Endothelial cell (in vitro differentiated cells): ENCODE measurements at regions not wholly inside any gene's neighbourhood (a gene's known extent, or its start where the extent isn't known, plus 50 kb on each side); places are given as distances from the start of the nearest gene placed in this dataset.
"Not testable (repeated sequence)": the region's sequence is repeated elsewhere in the genome, so short reads cannot be mapped to it uniquely, and the experiment has no call there.

Experiments
- DNase-seq: peaks from one replicate; pipeline ENCODE4 v3.0.0; 2021; ENCODE audit warnings: low spot score
- H3K27ac Mint-ChIP-seq: one replicate; pipeline ENCODE4 v1.8.0; 2021; ENCODE audit warnings: mixed read lengths, inconsistent platforms; ENCODE audit not compliant: unreplicated experiment
- H3K27me3 Mint-ChIP-seq: one replicate; pipeline ENCODE4 v1.8.0; 2021; ENCODE audit warnings: mild to moderate bottlenecking, moderate library complexity, mixed read lengths, inconsistent platforms; ENCODE audit not compliant: unreplicated experiment
- H3K36me3 Mint-ChIP-seq: one replicate; pipeline ENCODE4 v1.8.0; 2021; ENCODE audit warnings: mild to moderate bottlenecking, low read depth, mixed read lengths, inconsistent platforms; ENCODE audit not compliant: unreplicated experiment
- H3K4me1 Mint-ChIP-seq: one replicate; pipeline ENCODE4 v1.8.0; 2021; ENCODE audit warnings: mild to moderate bottlenecking, mixed read lengths, inconsistent platforms; ENCODE audit not compliant: unreplicated experiment
- H3K4me3 Mint-ChIP-seq: one replicate; pipeline ENCODE4 v1.8.0; 2021; ENCODE audit warnings: mild to moderate bottlenecking, mixed read lengths, inconsistent platforms; ENCODE audit not compliant: unreplicated experiment
- H3K9me3 Mint-ChIP-seq: one replicate; pipeline ENCODE4 v1.8.0; 2021; ENCODE audit warnings: mixed read lengths, inconsistent platforms; ENCODE audit not compliant: unreplicated experiment
- TF ChIP-seq, protein P1 (sequence below): fragments of 200-600 bp; sonication (generic); IDR thresholded peaks from one replicate; pipeline ENCODE4 v1.5.0; 2021; ENCODE audit warnings: antibody characterized with exemption; ENCODE audit not compliant: unreplicated experiment

DNA sequence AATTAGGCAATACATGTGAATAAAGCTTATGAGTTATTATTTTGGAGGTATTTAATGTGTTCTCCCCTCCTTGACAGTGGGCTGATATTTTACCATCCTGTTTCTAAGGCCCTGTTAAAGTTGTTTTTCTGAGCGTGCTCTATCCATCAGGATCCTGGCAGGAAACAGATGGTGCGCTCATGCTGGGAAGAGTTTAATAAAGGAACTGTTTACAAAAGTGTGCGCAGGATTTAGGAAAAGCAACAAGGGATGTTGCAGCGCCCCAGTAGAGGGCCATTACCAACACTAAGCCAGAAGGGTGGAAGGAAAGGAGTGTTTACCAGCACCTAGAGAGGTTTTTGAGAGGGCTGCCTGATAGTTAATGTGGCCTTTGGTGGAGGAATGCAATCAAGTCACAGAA is 374.5 kb downstream of the KCNRG start:
- TF ChIP-seq, protein P1, sequence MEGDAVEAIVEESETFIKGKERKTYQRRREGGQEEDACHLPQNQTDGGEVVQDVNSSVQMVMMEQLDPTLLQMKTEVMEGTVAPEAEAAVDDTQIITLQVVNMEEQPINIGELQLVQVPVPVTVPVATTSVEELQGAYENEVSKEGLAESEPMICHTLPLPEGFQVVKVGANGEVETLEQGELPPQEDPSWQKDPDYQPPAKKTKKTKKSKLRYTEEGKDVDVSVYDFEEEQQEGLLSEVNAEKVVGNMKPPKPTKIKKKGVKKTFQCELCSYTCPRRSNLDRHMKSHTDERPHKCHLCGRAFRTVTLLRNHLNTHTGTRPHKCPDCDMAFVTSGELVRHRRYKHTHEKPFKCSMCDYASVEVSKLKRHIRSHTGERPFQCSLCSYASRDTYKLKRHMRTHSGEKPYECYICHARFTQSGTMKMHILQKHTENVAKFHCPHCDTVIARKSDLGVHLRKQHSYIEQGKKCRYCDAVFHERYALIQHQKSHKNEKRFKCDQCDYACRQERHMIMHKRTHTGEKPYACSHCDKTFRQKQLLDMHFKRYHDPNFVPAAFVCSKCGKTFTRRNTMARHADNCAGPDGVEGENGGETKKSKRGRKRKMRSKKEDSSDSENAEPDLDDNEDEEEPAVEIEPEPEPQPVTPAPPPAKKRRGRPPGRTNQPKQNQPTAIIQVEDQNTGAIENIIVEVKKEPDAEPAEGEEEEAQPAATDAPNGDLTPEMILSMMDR: no peak
- H3K27me3 Mint-ChIP-seq: no peaks in the 10 kb centered on the region
- no peaks in the 10 kb centered on the region for H3K9me3 Mint-ChIP-seq
- peak overlapping the region; percentile 98 for H3K27ac Mint-ChIP-seq
- peaks cover 50% of the 10 kb centered on the region for H3K4me1 Mint-ChIP-seq
- DNase-seq: peak; percentile 16
- no peak overlapping the region for H3K4me3 Mint-ChIP-seq
- H3K36me3 Mint-ChIP-seq: no peaks in the 10 kb centered on the region

DNA sequence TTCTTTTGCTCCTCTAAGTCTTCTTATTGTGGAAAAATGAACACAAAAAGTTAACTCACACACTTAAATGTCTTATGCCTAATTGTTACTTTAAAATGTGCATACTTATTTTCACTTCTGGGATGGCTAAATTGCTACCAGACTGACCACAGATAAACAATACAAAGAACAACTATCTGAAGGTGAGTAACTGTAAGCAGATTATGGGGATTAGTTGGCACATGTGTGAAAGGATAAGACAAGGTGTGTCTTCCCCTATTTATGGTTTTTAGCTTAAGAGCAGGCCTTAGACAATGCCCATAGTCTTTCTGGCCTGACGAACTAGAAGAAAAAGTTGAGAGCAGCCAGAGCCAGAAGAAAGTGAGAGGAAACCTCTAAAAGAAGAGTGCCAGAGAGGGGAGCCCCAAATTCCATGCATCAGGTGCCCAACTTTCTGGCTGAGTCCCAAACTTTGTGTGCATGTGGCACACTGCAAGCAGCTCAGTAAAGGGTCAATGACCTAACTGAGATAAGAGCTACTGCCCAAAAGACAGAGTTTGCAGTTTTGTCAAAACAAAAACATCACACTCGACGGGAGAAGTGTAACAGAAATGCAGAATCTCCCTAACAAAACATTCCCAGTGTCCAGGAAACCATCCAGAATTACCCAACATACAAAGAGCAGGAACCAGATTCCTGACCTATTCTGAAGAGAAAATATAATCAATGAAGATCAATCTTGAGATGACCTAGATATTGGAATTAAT is 375.4 kb downstream of the KCNRG start:
- no peak for DNase-seq

DNA sequence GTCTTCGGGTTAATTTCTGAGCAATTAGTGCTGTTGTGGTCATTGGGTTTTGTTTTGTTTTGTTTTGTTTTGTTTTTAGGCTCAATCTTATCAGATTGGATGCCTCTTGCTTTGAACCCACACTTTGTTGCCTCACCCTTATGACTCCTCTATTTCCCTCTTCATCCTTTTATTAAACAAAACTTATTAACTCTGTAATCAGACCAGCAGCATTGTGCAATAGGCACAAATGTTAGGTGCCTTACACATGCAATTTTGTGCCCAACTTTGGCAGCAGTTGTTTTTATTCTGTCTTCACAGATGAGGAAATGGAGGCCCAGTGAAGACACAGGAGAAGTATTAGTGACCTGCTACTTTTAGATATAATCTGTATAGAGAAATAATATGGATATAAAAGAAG is 377.7 kb downstream of the KCNRG start:
- TF ChIP-seq, protein P1: no peak
- H3K4me3 Mint-ChIP-seq: no peak overlapping the region
- H3K27ac Mint-ChIP-seq: no peak overlapping the region
- no peak for DNase-seq
- H3K27me3 Mint-ChIP-seq: peaks cover 2% of the 10 kb centered on the region
- peaks cover 33% of the 10 kb centered on the region for H3K4me1 Mint-ChIP-seq
- H3K9me3 Mint-ChIP-seq: no peaks in the 10 kb centered on the region
- no peaks in the 10 kb centered on the region for H3K36me3 Mint-ChIP-seq

More for the DNA sequence above, 375.4 kb downstream of the KCNRG start:
- Mint-ChIP-seq H3K4me3 (no peak overlapping the region), H3K9me3 (no peaks in the 10 kb centered on the region), H3K36me3 (no peaks in the 10 kb centered on the region), H3K27ac (peak overlapping the region; percentile 98), H3K4me1 (peaks cover 49% of the 10 kb centered on the region), H3K27me3 (no peaks in the 10 kb centered on the region)
- TF ChIP-seq, protein P1: no peak

DNA sequence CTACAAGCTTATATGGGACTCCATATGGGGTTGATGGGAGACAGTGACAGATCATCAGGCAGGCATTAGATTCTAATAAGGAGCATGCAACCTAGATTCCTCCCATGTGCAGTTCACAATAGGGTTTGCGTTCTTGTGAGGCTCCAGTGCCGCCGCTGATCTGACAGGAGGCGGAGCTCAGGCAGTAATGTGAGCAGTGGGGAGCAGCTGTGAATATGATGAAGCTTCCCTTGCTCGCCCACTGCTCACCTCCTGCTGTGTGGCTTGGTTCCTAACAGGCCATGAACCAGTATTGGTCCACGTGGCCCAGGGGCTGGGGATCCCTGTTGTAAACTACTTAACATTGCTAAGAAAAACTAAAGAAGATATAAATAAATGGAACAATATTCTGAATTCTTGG is 378.4 kb downstream of the KCNRG start:
- Mint-ChIP-seq H3K27ac (no peak overlapping the region), H3K4me3 (no peak overlapping the region), H3K27me3 (peaks cover 2% of the 10 kb centered on the region), H3K36me3 (no peaks in the 10 kb centered on the region), H3K4me1 (peaks cover 30% of the 10 kb centered on the region), H3K9me3 (no peaks in the 10 kb centered on the region)
- peak; percentile 14 for DNase-seq
- TF ChIP-seq, protein P1: no peak

DNA sequence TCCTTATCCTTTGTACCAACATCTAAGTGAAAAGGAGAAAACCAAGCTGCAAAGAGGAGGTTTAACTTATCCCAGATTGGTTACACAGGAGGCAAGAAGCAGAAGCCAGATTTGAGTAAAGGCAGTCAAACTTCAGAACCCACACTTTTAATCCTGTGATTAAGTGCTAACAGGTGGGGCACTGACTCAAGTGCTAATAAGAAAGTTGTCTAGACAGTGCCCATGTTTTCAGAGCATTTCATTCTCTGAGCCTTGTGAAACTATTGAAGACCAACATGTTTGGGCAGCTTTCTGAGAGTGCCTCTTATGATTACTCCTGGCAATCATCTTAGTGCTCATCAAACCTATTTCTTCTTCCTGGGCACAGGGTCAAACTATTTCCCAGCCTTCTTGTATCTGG is 380.8 kb downstream of the KCNRG start:
- H3K27ac Mint-ChIP-seq: no peak overlapping the region

DNA sequence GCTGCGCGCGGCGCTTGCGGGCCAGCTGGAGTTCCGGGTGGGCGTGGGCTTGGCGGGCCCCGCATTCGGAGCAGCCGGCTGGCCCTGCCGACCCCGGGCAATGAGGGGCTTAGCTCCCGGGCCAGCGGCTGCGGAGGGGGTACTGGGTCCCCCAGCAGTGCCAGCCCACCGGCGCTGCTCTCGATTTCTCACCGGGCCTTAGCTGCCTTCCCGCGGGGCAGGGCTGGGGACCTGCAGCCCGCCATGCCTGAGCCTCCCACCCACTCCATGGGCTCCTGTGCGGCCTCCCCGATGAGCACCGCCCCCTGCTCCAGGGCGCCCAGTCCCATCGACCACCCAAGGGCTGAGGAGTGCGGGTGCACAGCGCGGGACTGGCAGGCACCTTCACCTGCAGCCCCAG is 381.4 kb downstream of the KCNRG start:
- H3K4me3 Mint-ChIP-seq, H3K9me3 Mint-ChIP-seq, H3K4me1 Mint-ChIP-seq, H3K36me3 Mint-ChIP-seq, H3K27me3 Mint-ChIP-seq, DNase-seq, H3K27ac Mint-ChIP-seq: not testable (repeated sequence)

More for the DNA sequence above, 380.8 kb downstream of the KCNRG start:
- Mint-ChIP-seq H3K4me3 (no peak overlapping the region), H3K27me3 (peaks cover 3% of the 10 kb centered on the region), H3K4me1 (peaks cover 12% of the 10 kb centered on the region), H3K9me3 (no peaks in the 10 kb centered on the region), H3K36me3 (no peaks in the 10 kb centered on the region)
- TF ChIP-seq, protein P1: no peak
- no peak for DNase-seq
